Femur (tissue), 1 donor: ENCODE measurements at regions not wholly inside any gene's neighbourhood (a gene's known extent, or its start where the extent isn't known, plus 50 kb on each side); places are given as distances from the start of the nearest gene placed in this dataset.
"Not testable (repeated sequence)": the region's sequence is repeated elsewhere in the genome, so short reads cannot be mapped to it uniquely, and the experiment has no call there.

Source experiments
- DNase-seq: peaks from one replicate; pipeline ENCODE4 v3.0.0-alpha.2; 2017

DNA sequence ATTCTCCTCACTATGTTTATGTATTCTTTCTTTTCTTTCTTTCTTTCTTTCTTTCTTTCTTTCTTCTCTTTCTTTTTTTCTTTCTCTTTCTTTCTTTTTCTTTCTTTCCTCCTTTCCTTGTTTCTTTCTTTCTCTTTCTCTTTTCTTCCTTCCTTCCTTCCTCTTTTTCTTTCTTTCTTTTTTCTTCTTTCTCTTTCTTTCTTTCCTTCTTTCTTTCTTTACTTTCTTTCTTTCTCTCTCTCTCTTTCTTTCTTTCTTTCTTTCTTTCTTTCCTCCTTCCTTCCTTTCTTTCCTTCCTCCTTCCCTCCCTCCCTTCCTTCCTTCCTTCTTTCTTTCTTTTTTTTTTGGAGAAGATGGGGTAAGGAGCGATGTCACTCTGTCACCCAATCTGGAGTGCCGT lies 1405.5 kb downstream of the SLITRK5 start:
- no peak for DNase-seq

DNA sequence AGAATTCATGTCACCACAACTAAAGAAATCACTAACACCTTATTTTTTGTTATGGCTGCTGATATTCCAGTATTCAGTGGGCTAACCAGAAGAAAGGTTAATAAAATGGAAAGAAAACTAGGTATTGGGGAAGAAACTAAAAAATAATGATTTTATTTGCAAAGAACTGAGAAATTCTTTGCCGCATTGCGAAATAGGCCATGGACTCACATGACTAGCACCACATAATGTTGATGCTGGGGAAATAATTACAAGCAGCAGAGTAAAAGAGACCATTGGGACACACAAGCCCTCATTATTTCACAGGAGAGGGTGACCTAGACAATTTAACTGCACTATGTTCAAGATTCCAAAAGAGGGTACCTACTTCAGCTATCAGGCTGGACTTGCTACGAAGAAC lies 1411.5 kb downstream of the SLITRK5 start:
- no peak for DNase-seq

DNA sequence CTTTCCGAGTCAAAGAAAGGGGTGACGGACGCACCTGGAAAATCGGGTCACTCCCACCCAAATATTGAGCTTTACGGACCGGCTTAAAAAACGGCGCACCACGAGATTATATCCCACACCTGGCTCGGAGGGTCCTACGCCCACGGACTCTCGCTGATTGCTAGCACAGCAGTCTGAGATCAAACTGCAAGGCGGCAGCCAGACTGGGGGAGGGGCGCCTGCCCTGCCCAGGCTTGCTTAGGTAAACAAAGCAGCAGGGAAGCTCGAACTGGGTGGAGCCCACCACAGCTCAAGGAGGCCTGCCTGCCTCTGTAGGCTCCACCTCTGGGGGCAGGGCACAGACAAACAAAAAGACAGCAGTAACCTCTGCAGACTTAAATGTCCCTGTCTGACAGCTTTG lies 1416.9 kb downstream of the SLITRK5 start:
- DNase-seq, result not testable (repeated sequence)

DNA sequence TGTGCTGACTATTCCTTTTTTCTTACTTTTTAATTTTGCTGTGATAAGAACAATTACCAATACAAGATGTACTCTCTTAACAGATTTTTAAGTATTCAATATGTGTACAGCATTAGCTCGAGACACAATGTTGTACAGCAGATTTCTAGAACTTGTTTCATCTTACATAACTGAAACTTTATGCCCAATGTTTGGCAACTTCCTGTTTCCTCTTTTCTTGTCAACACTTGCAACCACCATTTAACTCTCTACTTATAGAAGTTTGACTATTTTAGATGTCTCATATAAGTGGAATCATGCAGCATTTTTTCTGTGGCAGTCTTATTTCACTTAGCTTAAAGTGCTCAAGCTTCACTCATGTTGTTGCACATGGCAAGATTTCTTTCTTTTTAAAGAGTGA lies 1426.8 kb downstream of the SLITRK5 start:
- no peak for DNase-seq

DNA sequence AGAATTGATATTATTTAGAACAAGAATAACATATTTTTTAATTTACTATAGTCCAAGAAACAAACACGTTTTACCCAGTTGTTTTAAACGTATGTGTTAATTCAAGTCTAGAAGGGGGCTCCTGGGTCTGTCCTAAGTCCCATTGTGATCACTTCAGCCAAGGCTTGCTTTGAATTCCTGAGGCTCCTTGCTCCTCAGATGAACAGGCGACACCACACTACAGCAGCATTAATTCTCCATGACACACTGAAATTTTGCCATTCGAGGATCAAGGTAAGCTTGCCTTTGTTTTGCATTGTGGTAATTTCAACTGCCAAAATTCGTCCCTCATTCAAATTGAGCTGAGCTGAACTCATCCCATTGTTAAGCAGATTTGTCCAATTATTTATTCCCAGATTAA lies 1442.6 kb downstream of the SLITRK5 start:
- no peak for DNase-seq

DNA sequence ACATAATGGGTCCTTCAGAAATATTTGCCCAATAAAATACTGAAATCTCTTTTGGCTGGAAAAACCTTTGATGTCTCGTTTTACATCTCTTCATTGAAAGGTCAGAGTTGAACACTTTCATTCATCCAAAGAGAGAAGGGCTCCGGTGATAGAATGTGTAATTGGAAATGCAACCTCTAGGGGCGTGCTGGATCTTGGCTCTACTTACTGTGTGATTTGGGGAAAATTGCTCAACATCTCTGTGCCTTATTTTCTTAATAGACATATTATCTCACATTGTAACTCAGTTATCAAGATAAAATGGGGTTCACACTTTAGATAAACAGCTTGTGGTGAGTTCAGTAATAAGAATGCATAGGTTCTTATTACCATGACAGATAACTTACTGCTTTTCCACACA lies 1444.1 kb downstream of the SLITRK5 start:
- DNase-seq, result no peak

DNA sequence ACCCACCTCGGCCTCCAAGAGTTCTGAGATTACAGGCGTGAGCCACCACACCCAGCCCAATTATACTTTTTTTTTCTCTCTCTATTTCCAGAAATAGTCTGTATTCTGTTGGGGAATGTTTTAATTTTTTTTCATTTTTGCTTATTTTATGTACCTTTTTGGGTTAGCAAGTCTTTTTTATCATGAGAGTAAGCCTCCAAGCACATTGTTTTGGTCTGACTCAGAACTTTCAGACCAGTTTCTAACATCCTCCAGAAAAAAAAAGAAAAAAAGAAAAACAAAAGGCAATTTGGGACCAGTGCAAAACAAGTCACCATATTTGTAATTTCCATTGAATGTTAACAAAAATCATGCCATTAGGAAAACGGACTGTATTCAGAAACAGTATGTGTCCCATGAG lies 1465.5 kb downstream of the SLITRK5 start:
- DNase-seq, result no peak

DNA sequence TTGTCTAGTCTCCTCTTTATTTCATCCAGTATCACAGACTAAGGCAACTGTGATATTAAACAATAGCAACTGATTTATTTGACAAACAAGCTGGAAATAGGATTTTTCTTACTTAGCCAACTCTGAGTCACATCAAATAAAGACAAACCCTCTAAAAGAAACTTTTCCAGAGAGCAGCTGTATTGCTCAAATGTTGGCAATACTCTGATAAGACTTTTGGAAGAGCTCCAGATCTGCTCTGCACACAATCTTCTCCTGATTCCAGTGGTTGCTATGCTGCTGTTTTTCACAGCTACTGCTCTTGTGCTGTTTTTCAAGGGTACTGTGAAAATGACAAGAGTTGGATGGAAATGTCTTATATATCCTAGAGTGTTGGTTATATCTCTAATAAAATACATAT lies 1479.2 kb downstream of the SLITRK5 start:
- no peak for DNase-seq

DNA sequence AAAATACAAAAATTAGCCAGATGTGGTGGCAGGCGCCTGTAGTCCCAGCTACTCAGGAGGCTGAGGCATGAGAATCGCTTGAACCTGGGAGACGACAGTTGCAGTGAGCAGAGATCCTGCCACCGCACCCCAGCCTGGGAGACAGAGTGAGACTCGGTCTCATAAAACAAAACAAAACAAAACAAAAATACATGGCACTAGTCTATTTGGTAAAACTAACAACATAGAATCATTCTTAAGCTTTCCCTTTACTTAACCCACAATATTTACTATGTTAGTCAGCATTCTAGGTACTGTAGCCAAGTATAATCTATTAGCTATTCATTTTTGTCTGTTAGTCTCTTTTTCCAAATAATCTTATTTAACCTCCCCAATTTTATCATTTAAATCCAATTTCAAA lies 1482.8 kb downstream of the SLITRK5 start:
- DNase-seq, result no peak

DNA sequence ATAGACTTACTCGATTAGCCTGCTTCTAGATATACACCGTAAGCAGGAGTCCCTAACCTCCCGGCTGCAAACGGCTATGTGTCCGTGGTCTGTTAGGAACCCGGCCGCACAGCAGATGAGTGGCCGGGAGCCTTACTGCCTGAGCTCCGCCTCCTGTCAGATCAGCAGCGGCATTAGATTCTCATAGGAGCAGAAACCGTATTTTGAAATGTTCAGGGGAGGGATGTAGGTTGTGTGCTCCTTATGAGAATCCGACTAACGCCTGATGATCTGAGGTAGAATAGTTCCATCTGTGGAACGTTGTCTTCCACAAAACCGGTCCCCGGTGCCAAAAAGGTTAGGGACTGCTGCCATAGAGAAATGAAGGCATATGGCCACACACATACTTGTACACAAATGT lies 1491.9 kb downstream of the SLITRK5 start:
- DNase-seq, result no peak

DNA sequence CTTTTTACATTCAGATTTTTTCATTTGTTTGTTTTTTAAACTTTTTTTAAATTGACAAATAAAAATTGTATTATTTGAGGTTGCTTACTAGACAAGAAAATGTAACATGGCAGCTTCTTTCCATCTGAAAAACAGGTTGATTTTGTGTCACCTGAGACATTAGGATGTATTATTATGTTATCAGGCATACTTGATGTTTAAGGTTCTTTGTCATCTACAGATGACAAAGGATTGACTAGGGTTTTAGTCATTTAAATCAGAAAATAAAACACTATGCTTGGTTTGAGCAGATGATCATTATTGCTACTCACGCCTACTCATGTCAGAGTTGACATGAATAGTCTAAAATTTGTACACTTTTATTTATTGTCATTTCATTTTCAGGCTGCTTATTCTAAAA lies 1494.5 kb downstream of the SLITRK5 start:
- no peak for DNase-seq

DNA sequence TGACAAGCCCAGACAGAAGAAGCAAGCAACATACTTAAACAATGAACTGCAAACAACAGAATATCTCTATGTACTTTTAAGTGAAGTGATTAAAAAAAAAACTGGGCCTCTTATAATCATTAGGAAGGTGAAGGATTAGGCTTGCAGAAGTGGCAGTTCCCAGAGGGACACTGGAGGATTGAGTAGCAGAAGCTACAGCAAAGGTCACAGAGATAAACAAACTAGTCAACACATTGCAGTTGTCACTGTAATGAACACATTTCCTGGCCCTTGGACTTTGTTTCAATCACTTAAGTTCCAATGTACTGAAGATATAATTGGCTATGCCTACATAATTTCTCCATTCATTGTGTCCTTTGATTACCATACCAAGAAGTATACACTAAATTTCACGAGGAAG lies 1498.8 kb downstream of the SLITRK5 start:
- no peak for DNase-seq

DNA sequence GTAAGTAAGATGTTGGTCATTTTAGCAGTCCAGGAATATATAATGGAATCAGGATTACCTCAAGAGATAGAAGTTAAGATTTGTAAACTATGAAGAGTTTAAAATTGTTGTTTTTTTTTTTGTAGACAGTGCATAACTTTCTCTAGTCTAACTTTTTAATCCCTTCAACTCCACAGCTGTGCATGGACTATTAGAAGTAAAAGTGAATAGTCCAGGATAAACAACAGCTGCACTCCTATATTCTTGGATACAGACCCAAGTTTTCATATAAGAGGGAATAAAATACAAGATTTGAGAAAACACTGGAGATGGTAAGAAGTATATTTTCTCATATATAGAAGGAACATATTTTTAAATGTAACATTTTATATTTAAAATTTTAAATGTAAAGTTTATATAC lies 1509.9 kb downstream of the SLITRK5 start:
- DNase-seq, result no peak

DNA sequence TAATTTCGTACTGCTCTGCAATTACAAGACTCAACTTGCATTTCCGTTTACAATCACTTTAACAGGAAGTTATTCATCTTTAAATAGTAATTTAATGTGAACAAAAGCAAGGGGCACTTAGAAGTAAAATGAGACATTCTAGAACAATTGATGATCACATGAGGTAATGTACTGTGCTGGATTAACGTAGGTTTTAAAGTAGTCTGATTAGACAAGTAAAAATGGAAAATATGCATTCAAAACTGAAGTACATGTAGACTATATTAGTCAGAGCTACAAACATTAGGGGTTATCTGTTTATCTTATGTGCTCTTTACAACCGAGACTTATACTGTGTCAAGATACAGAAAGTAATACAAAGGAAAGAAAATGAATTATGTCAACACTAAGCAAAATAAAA lies 1528.0 kb downstream of the SLITRK5 start:
- no peak for DNase-seq

DNA sequence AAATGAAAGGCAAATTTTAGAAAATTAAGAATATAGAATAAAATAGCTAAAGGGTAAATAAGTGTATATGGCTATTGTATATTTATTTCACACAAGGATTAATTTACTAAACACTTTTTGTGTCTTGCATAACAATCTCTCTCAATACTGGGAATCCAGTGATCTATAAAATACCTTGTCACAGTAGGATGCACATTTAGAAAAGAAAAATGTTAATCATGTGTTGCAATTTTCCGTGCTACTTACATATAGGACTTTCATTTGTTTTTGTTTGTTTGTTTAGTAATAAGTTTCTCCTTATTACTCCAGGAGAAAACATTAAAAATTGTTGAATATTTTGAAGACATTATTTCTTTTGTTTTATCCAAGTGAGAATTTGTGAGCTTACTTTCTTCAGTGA lies 1533.3 kb downstream of the SLITRK5 start:
- DNase-seq, result no peak

DNA sequence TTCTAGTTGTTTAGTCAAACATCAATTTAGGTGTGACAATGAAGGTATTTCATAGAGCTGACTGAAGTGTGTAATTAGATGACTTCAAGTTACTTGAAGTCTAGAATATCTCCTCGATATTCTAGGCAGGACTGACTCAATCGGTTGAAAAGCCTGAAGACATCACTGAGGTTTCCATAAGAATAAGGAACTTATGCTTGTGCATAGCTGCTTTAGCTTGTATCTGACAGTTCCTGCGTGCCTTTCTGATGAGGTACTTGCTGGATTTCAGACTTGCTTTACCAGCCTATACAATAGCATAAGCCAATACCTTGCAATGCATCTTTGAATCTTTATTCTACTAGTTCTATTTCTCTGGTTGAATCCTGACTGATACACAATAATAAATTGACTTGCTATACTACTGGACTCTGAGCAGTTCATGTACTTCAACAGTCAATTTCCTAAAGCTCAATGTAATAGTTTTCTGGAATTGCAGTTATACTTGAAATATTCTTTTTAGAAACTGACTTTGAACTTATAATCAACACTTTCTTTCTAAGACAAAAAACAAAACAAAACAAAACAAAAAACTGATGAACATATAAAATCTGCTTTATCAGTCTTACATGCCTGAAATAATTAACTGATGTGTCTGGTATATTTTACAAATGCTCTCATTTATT lies 1534.8 kb downstream of the SLITRK5 start:
- no peak for DNase-seq

DNA sequence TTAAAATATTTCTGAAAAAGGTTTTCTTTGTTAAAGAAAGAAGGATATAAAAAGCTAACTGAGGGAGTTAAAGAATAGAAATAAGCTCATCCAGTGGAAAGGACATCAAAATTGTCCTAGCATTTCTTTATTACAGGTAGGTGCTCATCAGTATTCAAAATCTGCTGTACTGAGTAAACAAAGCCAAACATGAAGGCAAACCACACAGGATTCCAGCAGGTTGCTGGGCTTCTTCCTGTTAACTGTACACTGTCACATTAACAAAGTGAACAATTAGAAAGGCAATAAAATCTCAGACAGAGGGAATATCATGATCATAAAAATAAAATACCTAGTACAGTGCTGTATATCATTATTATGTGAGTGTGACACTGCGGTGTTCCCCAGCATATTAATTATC lies 1541.0 kb downstream of the SLITRK5 start:
- DNase-seq, result no peak

DNA sequence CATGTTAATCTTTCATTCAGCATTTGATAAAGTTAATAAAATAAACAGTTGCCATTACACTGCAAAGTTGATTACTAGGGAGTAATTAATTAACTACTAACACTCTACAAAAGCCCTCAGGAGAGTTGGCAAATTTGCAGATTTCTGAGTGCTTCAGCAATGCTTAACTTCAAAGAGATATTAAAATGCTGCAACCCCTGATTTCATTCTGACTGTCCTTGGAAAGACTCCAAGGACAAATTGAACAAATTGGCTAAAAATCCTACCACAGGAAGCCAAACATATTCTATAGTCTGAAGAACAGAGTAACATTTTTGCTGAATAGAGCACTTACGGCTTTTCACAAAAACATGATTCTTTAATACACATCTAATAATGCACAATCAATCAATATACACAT lies 1543.0 kb downstream of the SLITRK5 start:
- no peak for DNase-seq

DNA sequence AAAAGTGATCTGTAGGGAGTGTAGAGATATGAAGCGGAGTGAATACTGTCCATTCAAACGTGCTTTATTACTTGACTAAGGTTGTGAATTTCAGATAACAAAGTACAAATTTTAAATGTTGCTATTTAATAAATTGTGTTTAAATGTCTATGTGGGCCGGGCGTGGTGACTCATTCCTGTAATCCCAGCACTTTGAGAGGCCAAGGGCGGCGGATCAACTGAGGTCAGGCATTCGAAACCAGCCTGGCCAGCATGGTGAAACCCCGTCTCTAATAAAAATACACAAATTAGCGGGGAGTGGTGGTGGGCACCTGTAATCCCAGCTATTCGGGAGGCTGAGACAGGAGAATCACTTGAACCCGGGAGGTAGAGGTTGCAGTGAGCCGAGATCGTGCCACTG lies 1544.1 kb downstream of the SLITRK5 start:
- DNase-seq, result not testable (repeated sequence)

DNA sequence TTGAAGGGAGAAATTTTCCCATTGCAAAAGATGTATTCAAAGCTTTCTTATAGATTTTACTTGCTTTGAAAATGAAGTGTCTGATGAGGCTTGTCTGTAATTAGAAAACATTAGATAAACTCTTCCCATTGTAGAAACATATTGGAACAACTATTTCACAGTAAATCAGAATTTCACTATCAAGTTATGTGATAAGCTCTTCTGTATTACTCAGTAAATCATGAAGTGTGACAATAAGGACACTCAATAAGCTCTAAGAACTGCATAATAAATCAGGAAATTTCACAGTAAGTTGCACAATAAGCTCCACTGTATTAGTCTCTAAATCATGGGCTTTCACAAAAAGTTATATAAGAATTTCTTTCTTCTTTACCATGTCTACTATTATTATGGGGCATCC lies 1546.6 kb downstream of the SLITRK5 start:
- no peak for DNase-seq

DNA sequence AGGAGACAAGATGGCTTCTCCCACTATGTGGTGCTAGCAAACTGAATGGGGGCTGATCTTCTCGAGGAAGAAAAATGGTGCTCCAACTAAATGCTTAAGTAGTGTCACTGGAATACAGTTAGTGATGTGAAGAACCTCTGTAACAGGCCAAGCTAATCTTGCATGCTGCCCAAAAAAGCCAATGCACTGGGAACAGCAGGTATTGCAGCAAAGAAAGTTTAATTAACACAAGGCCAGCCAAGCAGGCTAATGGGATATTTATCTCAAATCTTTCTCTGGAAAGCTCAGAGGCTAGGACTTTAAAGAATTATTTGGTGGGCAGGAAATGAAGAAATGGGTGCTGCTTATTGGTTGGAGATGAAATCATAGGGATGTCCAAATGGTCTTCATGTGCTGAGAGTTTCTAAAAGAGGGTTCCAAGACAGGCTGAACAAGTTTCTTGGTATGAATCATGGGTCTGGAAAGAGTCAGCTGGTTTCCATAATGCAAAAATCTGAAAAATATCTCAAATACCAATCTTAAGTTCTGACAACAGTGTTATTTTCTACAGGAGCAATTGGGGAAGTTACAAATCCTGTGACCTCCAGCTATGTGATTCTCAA lies 1550.5 kb downstream of the SLITRK5 start:
- DNase-seq, result no peak

DNA sequence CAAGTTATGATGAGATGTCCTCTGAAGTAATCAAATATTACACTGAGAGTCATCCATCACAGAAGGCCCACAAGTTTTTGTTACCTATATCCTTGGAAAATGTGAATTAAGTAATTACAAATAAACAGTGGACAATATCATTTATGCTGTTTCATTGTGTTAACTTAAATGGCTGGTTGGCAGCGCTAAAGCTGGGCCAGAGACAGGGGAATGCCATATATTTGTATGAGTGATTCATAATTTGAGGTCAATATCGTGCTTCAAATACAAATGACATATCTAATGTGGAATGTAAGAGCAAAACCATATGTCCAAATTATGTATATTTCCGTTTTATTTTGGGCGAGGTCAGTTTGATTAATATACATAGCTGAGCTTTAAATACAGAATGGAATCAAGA lies 1556.2 kb downstream of the SLITRK5 start:
- DNase-seq, result no peak

DNA sequence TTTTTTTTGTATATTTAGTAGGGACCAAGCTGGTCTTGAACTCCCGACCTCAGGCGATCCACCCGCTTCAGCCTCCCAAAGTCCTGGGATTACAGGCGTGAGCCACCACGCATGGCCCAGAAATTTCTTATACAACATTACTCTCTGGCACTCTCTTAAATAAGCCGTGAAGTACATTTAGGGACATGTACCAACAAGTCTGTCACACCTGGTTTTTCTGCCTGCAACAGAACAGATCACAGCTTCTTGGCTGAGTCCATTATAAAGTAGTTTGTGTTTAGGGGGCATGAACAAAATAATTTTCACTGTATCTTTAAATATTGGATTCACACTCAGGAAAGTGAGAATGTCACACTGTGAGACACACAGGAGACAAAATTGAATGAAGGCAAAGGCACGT lies 1567.3 kb downstream of the SLITRK5 start:
- no peak for DNase-seq

DNA sequence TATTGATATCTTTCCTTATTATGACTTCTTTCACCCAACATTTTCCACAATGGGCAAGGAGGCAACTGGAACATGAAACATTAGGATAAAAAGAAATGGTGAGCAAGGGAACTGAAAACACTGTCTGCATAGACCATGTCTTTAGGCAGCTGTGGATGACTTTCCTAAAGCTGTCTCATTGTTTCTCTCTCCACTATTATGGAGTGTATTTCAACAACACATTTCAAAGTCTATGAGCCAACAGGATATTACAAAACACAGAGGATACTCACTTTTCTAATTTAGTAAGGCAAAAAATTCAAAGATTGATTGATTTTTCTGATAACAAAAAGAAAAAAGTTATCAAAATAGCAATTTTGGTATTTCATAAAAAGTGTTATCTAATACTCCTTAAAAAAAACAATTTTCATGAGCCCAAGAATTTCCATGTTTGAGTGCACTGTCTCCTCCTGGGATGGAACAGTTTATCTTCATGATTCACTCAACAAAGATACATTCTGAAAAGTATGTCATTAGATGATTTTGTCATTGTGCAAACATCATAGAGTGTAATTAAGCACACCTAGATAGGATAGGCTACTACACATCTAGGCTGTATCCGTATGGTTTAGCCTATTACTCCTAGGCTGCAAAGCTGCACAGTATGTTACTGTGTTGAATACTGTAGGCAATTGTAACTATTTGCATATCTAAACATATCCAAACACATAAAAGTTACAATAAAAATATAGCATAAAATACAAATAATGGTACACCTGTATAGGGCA lies 1568.4 kb downstream of the SLITRK5 start:
- no peak for DNase-seq
